ENCODE measurements at regions not wholly inside any gene's neighbourhood (a gene's known extent, or its start where the extent isn't known, plus 50 kb on each side); places are given as distances from the start of the nearest gene placed in this dataset.

GRCh38 chr7:20535541-20535940 lies 79.9 kb upstream of the ABCB5 start:
- 68 to 83% (median 78%) methylated on average over 3 of the region's 3 CpGs for WGBS, 4 donors
- H3K27me3 ChIP-seq: no peaks in the 10 kb centered on the region
- no peaks in the 10 kb centered on the region for H3K4me1 ChIP-seq (replicated peaks in 1 of 2)
- H3K27ac ChIP-seq: no peak overlapping the region
- no peak overlapping the region for H3K4me3 ChIP-seq
- DNase-seq: no peak
- no peaks in the 10 kb centered on the region for H3K9me3 ChIP-seq (replicated peaks in 1 of 3)
- no peaks in the 10 kb centered on the region for H3K36me3 ChIP-seq (replicated peaks in 1 of 2)
- TF ChIP-seq POLR2A (IDR thresholded peaks at IDR 0.05) (no peak), CTCF (IDR thresholded peaks at IDR 0.05) (no peak)
- intact Hi-C loops (cut with DNase I): no loop called here

- Histone ChIP-seq H3K4me1 (replicated peaks in 1 of 2) (no peaks in the 10 kb centered on the region), H3K36me3 (replicated peaks in 1 of 2) (no peaks in the 10 kb centered on the region), H3K27ac (no peak overlapping the region), H3K9me3 (replicated peaks in 1 of 3) (no peaks in the 10 kb centered on the region), H3K27me3 (no peaks in the 10 kb centered on the region), H3K4me3 (no peak overlapping the region)
- intact Hi-C loops (cut with DNase I): no loop called here
- TF ChIP-seq CTCF (IDR thresholded peaks at IDR 0.05): peak in 5 of 6 experiments; percentile 17 to 45 (median 39)
- TF ChIP-seq POLR2A (IDR thresholded peaks at IDR 0.05): no peak
- peak in 1 of 7 donors; percentile 9 for DNase-seq
- WGBS, 4 donors: 72 to 92% (median 86%) methylated on average over 4 of the region's 4 CpGs
Measured at GRCh38 chr7:20539201-20539600, 76.3 kb upstream of the ABCB5 start.

GRCh38 chr7:20541608-20542349 lies 73.7 kb upstream of the ABCB5 start:
- DNase-seq: no peak
- TF ChIP-seq CTCF (IDR thresholded peaks at IDR 0.05): no peak
- TF ChIP-seq POLR2A (IDR thresholded peaks at IDR 0.05): no peak
- 74 to 85% (median 79%) methylated on average over 6 of the region's 6 CpGs for WGBS, 4 donors
- H3K4me1 ChIP-seq (replicated peaks in 1 of 2): no peaks in the 10 kb centered on the region
- no peak overlapping the region for H3K4me3 ChIP-seq
- no peaks in the 10 kb centered on the region for H3K9me3 ChIP-seq (replicated peaks in 1 of 3)
- H3K36me3 ChIP-seq (replicated peaks in 1 of 2): no peaks in the 10 kb centered on the region
- H3K27ac ChIP-seq: no peak overlapping the region
- intact Hi-C loops (cut with DNase I): no loop called here
- H3K27me3 ChIP-seq: no peaks in the 10 kb centered on the region

DNA sequence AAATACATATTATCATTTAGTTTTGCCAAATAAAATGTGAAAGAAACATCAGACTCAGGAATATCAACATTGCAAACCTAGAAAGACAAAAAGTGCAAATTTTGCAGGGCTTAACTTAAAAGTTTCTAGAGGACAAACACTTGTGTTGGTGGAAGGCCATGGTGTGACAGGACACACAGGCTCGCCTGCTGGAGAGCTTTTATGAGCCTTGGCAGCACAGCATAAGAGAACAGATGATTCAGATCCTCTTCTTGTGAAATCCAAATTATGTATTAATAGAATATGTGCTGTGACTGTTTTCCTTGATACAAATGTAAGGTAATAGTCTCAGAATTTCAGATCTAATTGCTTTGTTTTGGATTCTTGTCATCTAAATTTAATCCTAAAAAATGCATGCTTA lies 72.9 kb upstream of the ABCB5 start:
- Histone ChIP-seq H3K4me1 (replicated peaks in 1 of 2) (no peaks in the 10 kb centered on the region), H3K36me3 (replicated peaks in 1 of 2) (no peaks in the 10 kb centered on the region), H3K4me3 (no peak overlapping the region), H3K9me3 (replicated peaks in 1 of 3) (no peaks in the 10 kb centered on the region), H3K27ac (no peak overlapping the region), H3K27me3 (no peaks in the 10 kb centered on the region)
- TF ChIP-seq POLR2A (IDR thresholded peaks at IDR 0.05): no peak
- TF ChIP-seq CTCF (IDR thresholded peaks at IDR 0.05): no peak
- intact Hi-C loops (cut with DNase I): no loop called here
- WGBS, 4 donors: 6 to 14% (median 8%) methylated on average over 1 of the region's 1 CpG
- peak; percentile 30 to 84 (median 73) for DNase-seq

All from adrenal gland (tissue), 9 donors.